ENCODE measurements at regions not wholly inside any gene's neighbourhood (a gene's known extent, or its start where the extent isn't known, plus 50 kb on each side); places are given as distances from the start of the nearest gene placed in this dataset.

GRCh38 chr6:6923605-6924004, 184.2 kb upstream of the RREB1 start:
- Histone ChIP-seq H3K4me1 (replicated peaks in 1 of 2; ENCODE audit: control insufficient read depth in 2 of 2, insufficient read depth in 2 of 2, low read length in 2 of 2) (peaks cover 8 to 18% of the 10 kb centered on the region in 2 experiments), H3K79me2 (ENCODE audit: control insufficient read depth, insufficient read depth, low read length) (no peaks in the 10 kb centered on the region), H4K20me1 (replicated peaks; ENCODE audit: control insufficient read depth, insufficient read depth, low read length) (no peaks in the 10 kb centered on the region), H3K9ac (ENCODE audit: insufficient read depth in 1 of 2, low read depth in 2 of 2, low read length in 2 of 2) (no peak overlapping the region), H2AFZ (ENCODE audit: low read depth, low read length) (no peak overlapping the region), H3K4me3 (no peak overlapping the region), H3K27ac (ENCODE audit: extremely low read depth, low read depth, low read length) (no peak overlapping the region), H3K9me1 (ENCODE audit: control insufficient read depth, insufficient read depth, low read length) (no peaks in the 10 kb centered on the region), H3K9me3 (replicated peaks; ENCODE audit: control insufficient read depth, insufficient read depth, low read depth, low read length) (no peaks in the 10 kb centered on the region), H3K27me3 (ENCODE audit: control insufficient read depth in 2 of 2, insufficient read depth in 2 of 2, low read length in 2 of 2) (no peaks in the 10 kb centered on the region), H3K4me2 (ENCODE audit: insufficient read depth, low read length) (no peak overlapping the region), H3K36me3 (ENCODE audit: control insufficient read depth, insufficient read depth, low read length) (no peaks in the 10 kb centered on the region)
- ATAC-seq (no peak), FAIRE-seq (no peak), DNase-seq (ENCODE audit: extremely low read depth in 1 of 4, low spot score in 3 of 4) (no peak)
- no peak for TF ChIP-seq ZNF699 (CRISPR knock-in tag; IDR thresholded peaks at IDR 0.05; ENCODE audit: insufficient replicate concordance)
- intact Hi-C loops (cut with micrococcal nuclease): loop anchor here (10.0 kb wide), 1 partner anchor 321 kb away; no protein-coding TSS in a partner anchor
- no TSS peak for BruUV-seq (replicated peaks)
- in situ Hi-C loops (cut with MboI): no loop called here
- ChIA-PET CTCF (ENCODE audit: low intra/inter-chr PET ratio) (no interaction called here), POLR2A (interaction anchor here (1.9 kb wide), 1 partner anchor 13 kb away, joined by 4 read pairs; no protein-coding TSS in a partner anchor)
- 50% methylated on average over 5 of the region's 5 CpGs for WGBS (ENCODE audit: insufficient coverage, low coverage, missing lambda C conversion rate)

GRCh38 chr6:6924708-6925107, 183.1 kb upstream of the RREB1 start:
- ATAC-seq (no peak), DNase-seq (ENCODE audit: extremely low read depth in 1 of 4, low spot score in 3 of 4) (no peak), FAIRE-seq (no peak)
- Histone ChIP-seq H3K36me3 (ENCODE audit: control insufficient read depth, insufficient read depth, low read length) (no peaks in the 10 kb centered on the region), H3K9me1 (ENCODE audit: control insufficient read depth, insufficient read depth, low read length) (no peaks in the 10 kb centered on the region), H3K9ac (ENCODE audit: insufficient read depth in 1 of 2, low read depth in 2 of 2, low read length in 2 of 2) (no peak overlapping the region), H2AFZ (ENCODE audit: low read depth, low read length) (no peak overlapping the region), H3K4me3 (no peak overlapping the region), H3K4me1 (replicated peaks in 1 of 2; ENCODE audit: control insufficient read depth in 2 of 2, insufficient read depth in 2 of 2, low read length in 2 of 2) (peaks cover 8 to 18% of the 10 kb centered on the region in 2 experiments), H4K20me1 (replicated peaks; ENCODE audit: control insufficient read depth, insufficient read depth, low read length) (no peaks in the 10 kb centered on the region), H3K4me2 (ENCODE audit: insufficient read depth, low read length) (no peak overlapping the region), H3K79me2 (ENCODE audit: control insufficient read depth, insufficient read depth, low read length) (no peaks in the 10 kb centered on the region), H3K27ac (ENCODE audit: extremely low read depth, low read depth, low read length) (no peak overlapping the region), H3K9me3 (replicated peaks; ENCODE audit: control insufficient read depth, insufficient read depth, low read depth, low read length) (no peaks in the 10 kb centered on the region), H3K27me3 (ENCODE audit: control insufficient read depth in 2 of 2, insufficient read depth in 2 of 2, low read length in 2 of 2) (no peaks in the 10 kb centered on the region)
- POLR2A ChIA-PET: no interaction called here
- BruUV-seq (replicated peaks): no TSS peak
- intact Hi-C loops (cut with micrococcal nuclease): loop anchor here (10.0 kb wide), 1 partner anchor 320 kb away; no protein-coding TSS in a partner anchor
- CTCF ChIA-PET (ENCODE audit: low intra/inter-chr PET ratio): no interaction called here
- 55% methylated on average over 5 of the region's 5 CpGs for WGBS (ENCODE audit: insufficient coverage, low coverage, missing lambda C conversion rate)
- in situ Hi-C loops (cut with MboI): no loop called here
- TF ChIP-seq ZNF507 (tag; conservative IDR thresholded peaks at IDR 0.05): no peak
- TF ChIP-seq ZNF592 (IDR thresholded peaks at IDR 0.05): no peak
- no peak for TF ChIP-seq HBP1 (CRISPR knock-in tag; IDR thresholded peaks at IDR 0.05)
- TF ChIP-seq SIN3B (IDR thresholded peaks at IDR 0.05; ENCODE audit: low read depth): no peak
- no peak for TF ChIP-seq POLR2AphosphoS5 (IDR thresholded peaks at IDR 0.05; ENCODE audit: control insufficient read depth, insufficient read depth, low read depth, low read length)
- no peak for TF ChIP-seq SOX6 (IDR thresholded peaks at IDR 0.05)
- TF ChIP-seq TCF15 (CRISPR knock-in tag; IDR thresholded peaks at IDR 0.05): no peak

All from K562 (cell line).